Suprapubic skin (tissue), 4 donors: ENCODE measurements at regions not wholly inside any gene's neighbourhood (a gene's known extent, or its start where the extent isn't known, plus 50 kb on each side); places are given as distances from the start of the nearest gene placed in this dataset.

Source experiments
- DNase-seq, 2 donors: peaks; one replicate each; pipeline ENCODE4 v3.0.0-alpha.2; 2019; ENCODE audit warnings: low spot score in 2 of 2
- H3K27ac ChIP-seq: fragments of 200-600 bp; sonication (generic); one replicate; pipeline ENCODE4 v1.5.1; 2019
- H3K27me3 ChIP-seq: fragments of 200-600 bp; sonication (generic); one replicate; pipeline ENCODE4 v1.5.1; 2019
- H3K36me3 ChIP-seq: fragments of 200-600 bp; sonication (generic); one replicate; pipeline ENCODE4 v1.5.1; 2019
- H3K4me1 ChIP-seq: fragments of 200-600 bp; sonication (generic); one replicate; pipeline ENCODE4 v1.5.1; 2019
- H3K4me3 ChIP-seq: fragments of 200-600 bp; sonication (generic); one replicate; pipeline ENCODE4 v1.5.1; 2019; ENCODE audit warnings: mild to moderate bottlenecking
- H3K9me3 ChIP-seq: fragments of 200-600 bp; sonication (generic); one replicate; pipeline ENCODE4 v1.5.1; 2019
- CTCF ChIP-seq, 2 donors: fragments of 200-600 bp in 1 of 2; fragments of 450-650 bp in 1 of 2; sonication (generic) in 1 of 2; IDR thresholded peaks; one replicate each; pipeline ENCODE4 v1.5.1; 2016 to 2019; ENCODE audit warnings: antibody characterized with exemption in 2 of 2, mild to moderate bottlenecking in 1 of 2, moderate library complexity in 1 of 2
- EP300 ChIP-seq: sonication (generic); formaldehyde crosslinking; IDR thresholded peaks from one replicate; pipeline ENCODE4 v1.6.1; 2017; ENCODE audit warnings: antibody characterized with exemption
- POLR2A ChIP-seq, 2 donors: fragments of 450-650 bp; IDR thresholded peaks; one replicate each; pipeline ENCODE4 v1.6.1; 2017; ENCODE audit warnings: antibody characterized with exemption in 2 of 2, mild to moderate bottlenecking in 2 of 2, moderate library complexity in 2 of 2
- POLR2AphosphoS5 ChIP-seq, 3 donors: sonication (generic); formaldehyde crosslinking; IDR thresholded peaks; one replicate each; pipeline ENCODE4 v1.6.1; 2017; ENCODE audit warnings: antibody characterized with exemption in 3 of 3
- WGBS: methylation state at CpG from one replicate; pipeline ENCODE4 v1.1.5; 2018; 5-methylcytosine and 5-hydroxymethylcytosine counted together

DNA sequence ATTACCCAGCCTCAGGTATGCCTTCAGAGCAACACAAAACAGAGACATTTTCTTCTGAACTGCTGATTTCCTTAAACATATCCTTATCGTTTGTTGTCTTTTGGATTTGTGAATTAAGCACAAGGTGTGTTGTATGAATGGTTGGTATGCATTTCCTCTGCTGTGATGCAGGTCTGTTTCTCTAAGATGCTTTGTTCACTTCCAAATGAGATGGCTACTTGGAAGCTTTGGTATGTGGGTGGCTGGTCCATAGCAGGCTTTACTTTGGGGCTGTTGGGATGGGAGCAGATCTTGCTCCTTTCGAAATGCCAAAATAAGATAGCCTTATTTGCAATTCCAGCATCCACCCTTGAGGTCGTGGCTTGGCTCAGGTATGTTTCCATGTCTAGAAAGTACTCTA is 257.2 kb downstream of the INSIG2 start:
- Histone ChIP-seq H3K36me3 (no peaks in the 10 kb centered on the region), H3K9me3 (no peaks in the 10 kb centered on the region), H3K27ac (no peak overlapping the region), H3K27me3 (no peaks in the 10 kb centered on the region), H3K4me1 (no peaks in the 10 kb centered on the region), H3K4me3 (no peak overlapping the region)
- 80% methylated on average over 3 of the region's 3 CpGs for WGBS
- no peak for DNase-seq
- TF ChIP-seq CTCF (IDR thresholded peaks at IDR 0.05), result no peak
- no peak for TF ChIP-seq POLR2AphosphoS5 (IDR thresholded peaks at IDR 0.05)
- TF ChIP-seq EP300, result no peak
- TF ChIP-seq POLR2A (IDR thresholded peaks at IDR 0.05), result no peak

DNA sequence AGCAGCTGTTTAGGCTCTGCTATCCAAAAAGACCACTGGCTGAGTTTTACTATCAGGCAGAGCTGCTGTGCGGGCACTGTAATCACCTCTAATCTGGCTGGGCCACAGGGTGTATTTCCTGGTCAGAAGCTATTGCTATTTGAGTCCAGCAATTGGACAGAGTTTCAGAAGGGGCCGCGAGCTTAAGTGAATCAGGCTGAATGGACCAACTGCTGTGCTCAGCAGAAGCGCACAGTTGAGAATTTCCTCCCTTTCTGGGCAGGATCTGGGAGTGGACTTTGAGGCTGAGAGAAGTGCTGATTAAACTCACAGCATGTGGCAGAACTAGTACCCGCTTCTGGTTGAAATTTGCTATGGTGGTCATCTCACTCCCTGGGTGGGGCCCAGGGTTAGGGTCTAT is 251.8 kb downstream of the INSIG2 start:
- DNase-seq, result no peak
- no peaks in the 10 kb centered on the region for H3K9me3 ChIP-seq
- 97% methylated on average over 5 of the region's 5 CpGs for WGBS
- H3K4me1 ChIP-seq, result no peaks in the 10 kb centered on the region
- no peak overlapping the region for H3K27ac ChIP-seq
- no peak for TF ChIP-seq EP300
- no peak for TF ChIP-seq CTCF (IDR thresholded peaks at IDR 0.05)
- TF ChIP-seq POLR2A (IDR thresholded peaks at IDR 0.05), result no peak
- TF ChIP-seq POLR2AphosphoS5 (IDR thresholded peaks at IDR 0.05), result no peak
- no peak overlapping the region for H3K4me3 ChIP-seq
- no peaks in the 10 kb centered on the region for H3K27me3 ChIP-seq
- H3K36me3 ChIP-seq, result no peaks in the 10 kb centered on the region

GRCh38 chr2:118339386-118339785 is 251.1 kb downstream of the INSIG2 start:
- Histone ChIP-seq H3K27me3 (no peaks in the 10 kb centered on the region), H3K4me3 (no peak overlapping the region), H3K4me1 (no peaks in the 10 kb centered on the region), H3K9me3 (no peaks in the 10 kb centered on the region), H3K36me3 (no peaks in the 10 kb centered on the region), H3K27ac (no peak overlapping the region)
- TF ChIP-seq POLR2A (IDR thresholded peaks at IDR 0.05) (no peak), CTCF (IDR thresholded peaks at IDR 0.05) (no peak), EP300 (no peak), POLR2AphosphoS5 (IDR thresholded peaks at IDR 0.05) (no peak)
- DNase-seq, result no peak
- WGBS, result 88% methylated on average over 1 of the region's 1 CpG

- no peaks in the 10 kb centered on the region for H3K36me3 ChIP-seq
- H3K27ac ChIP-seq, result no peak overlapping the region
- no peak for TF ChIP-seq POLR2A (IDR thresholded peaks at IDR 0.05)
- no peak for TF ChIP-seq POLR2AphosphoS5 (IDR thresholded peaks at IDR 0.05)
- no peak for TF ChIP-seq CTCF (IDR thresholded peaks at IDR 0.05)
- no peak for TF ChIP-seq EP300
- DNase-seq, result no peak
- H3K4me1 ChIP-seq, result no peaks in the 10 kb centered on the region
- H3K4me3 ChIP-seq, result no peak overlapping the region
- no peaks in the 10 kb centered on the region for H3K9me3 ChIP-seq
- H3K27me3 ChIP-seq, result no peaks in the 10 kb centered on the region
These were observed 245.4 kb downstream of the INSIG2 start for GRCh38 chr2:118333664-118334063.

DNA sequence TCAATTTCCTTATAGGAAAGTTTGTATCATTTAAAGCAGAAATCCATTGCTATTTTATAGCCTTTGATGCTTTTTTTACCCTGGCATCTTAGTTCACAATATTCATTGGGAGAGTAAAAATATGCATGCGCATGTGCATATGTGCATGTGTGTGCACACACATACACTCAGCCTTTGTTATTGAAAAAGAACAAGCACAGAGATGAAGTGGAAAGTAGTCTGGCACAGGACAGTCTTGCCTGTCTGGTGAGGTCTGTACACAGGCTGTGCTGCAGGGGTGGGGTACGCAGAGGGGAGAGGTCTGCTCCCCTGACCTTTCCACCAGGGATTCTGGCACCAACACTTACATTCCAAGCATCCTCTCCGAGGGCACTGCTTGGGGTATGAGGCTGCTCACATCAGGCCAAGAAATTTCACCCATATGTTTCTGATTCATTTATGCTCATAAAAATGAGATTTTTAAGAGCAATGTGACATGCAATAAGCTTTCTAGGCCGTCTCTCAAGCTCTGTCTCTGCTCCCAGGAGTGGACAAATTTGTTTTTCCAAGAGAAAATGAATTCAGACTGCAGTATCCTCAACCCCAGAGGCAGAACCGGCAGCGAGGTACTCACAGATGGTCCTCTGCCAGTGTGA is 237.2 kb downstream of the INSIG2 start:
- no peak for TF ChIP-seq EP300
- TF ChIP-seq POLR2A (IDR thresholded peaks at IDR 0.05), result no peak
- TF ChIP-seq POLR2AphosphoS5 (IDR thresholded peaks at IDR 0.05), result no peak
- TF ChIP-seq CTCF (IDR thresholded peaks at IDR 0.05), result no peak
- Histone ChIP-seq H3K36me3 (no peaks in the 10 kb centered on the region), H3K4me3 (no peak overlapping the region), H3K27me3 (no peaks in the 10 kb centered on the region), H3K9me3 (no peaks in the 10 kb centered on the region), H3K4me1 (peaks cover 13% of the 10 kb centered on the region), H3K27ac (no peak overlapping the region)
- WGBS, result 54% methylated on average over 6 of the region's 6 CpGs
- no peak for DNase-seq
